ENCODE measurements at regions not wholly inside any gene's neighbourhood (a gene's known extent, or its start where the extent isn't known, plus 50 kb on each side); places are given as distances from the start of the nearest gene placed in this dataset.

DNA sequence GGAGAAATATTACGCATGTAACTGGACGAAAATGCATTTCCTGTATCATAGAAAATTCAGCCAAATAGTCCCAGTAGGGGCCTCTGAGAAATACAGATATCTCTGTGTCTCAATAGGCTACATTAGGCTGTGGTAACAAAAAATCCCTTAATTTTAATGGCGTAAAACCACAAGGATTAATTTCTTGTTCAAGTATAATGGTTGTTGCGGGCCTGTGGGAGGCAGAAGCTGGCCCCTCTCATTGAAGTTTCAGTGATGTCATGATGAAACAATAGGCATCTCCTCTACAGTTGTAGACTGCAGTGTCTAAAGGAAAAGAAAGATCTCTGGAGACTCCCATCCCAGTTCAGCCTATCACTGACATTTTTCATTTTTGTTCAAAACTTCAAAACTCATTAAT, 1625.6 kb upstream of the C9orf72 start:
- Histone ChIP-seq H3K9me3 (peaks cover 0 to 2% (median 0%) of the 10 kb centered on the region in 11 donors), H3K27me3 (no peaks in the 10 kb centered on the region), H3K4me3 (no peak overlapping the region), H3K36me3 (no peaks in the 10 kb centered on the region), H3K27ac (no peak overlapping the region), H3K4me1 (no peaks in the 10 kb centered on the region)
- DNase-seq (no peak), ATAC-seq (no peak)
- 67 to 77% methylated on average over 4 of the region's 4 CpGs for WGBS, 2 donors
- intact Hi-C loops (cut with DNase I) = no loop called here
- TF ChIP-seq, protein P1, sequence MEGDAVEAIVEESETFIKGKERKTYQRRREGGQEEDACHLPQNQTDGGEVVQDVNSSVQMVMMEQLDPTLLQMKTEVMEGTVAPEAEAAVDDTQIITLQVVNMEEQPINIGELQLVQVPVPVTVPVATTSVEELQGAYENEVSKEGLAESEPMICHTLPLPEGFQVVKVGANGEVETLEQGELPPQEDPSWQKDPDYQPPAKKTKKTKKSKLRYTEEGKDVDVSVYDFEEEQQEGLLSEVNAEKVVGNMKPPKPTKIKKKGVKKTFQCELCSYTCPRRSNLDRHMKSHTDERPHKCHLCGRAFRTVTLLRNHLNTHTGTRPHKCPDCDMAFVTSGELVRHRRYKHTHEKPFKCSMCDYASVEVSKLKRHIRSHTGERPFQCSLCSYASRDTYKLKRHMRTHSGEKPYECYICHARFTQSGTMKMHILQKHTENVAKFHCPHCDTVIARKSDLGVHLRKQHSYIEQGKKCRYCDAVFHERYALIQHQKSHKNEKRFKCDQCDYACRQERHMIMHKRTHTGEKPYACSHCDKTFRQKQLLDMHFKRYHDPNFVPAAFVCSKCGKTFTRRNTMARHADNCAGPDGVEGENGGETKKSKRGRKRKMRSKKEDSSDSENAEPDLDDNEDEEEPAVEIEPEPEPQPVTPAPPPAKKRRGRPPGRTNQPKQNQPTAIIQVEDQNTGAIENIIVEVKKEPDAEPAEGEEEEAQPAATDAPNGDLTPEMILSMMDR (IDR thresholded peaks at IDR 0.05) = no peak

DNA sequence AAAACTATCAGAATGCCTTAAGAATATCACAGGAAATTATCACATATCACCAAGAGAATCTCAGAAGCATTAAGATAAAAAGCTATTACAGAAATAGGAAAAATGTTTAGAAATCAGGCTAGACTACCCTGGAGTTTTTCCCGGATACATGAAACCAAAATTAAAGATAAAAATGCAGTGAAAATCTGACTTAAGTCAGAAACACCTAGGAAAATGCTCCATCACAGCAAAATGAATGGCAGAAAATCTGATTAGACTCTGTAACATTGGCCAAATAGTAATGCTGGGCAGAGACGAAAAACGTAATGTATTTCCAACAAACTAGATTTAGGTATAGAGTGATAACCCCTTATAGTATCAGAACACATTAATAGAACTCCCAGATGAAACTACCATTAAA, 1626.7 kb upstream of the C9orf72 start:
- TF ChIP-seq, protein P1 (IDR thresholded peaks at IDR 0.05) = no peak
- Histone ChIP-seq H3K27ac (no peak overlapping the region), H3K9me3 (peaks cover 0 to 2% (median 0%) of the 10 kb centered on the region in 11 donors), H3K4me3 (no peak overlapping the region), H3K27me3 (no peaks in the 10 kb centered on the region), H3K4me1 (no peaks in the 10 kb centered on the region), H3K36me3 (no peaks in the 10 kb centered on the region)
- intact Hi-C loops (cut with DNase I) = no loop called here
- no peak for ATAC-seq
- DNase-seq = no peak
- WGBS, 2 donors = 78 to 80% methylated on average over 3 of the region's 3 CpGs

GRCh38 chr9:29200650-29201049, 1627.4 kb upstream of the C9orf72 start:
- H3K36me3 ChIP-seq = no peaks in the 10 kb centered on the region
- peaks cover 0 to 2% (median 0%) of the 10 kb centered on the region in 11 donors for H3K9me3 ChIP-seq
- no peaks in the 10 kb centered on the region for H3K4me1 ChIP-seq
- H3K27me3 ChIP-seq = no peaks in the 10 kb centered on the region
- ATAC-seq (no peak), DNase-seq (no peak)
- 87 to 89% methylated on average over 3 of the region's 3 CpGs for WGBS, 2 donors
- intact Hi-C loops (cut with DNase I) = no loop called here
- no peak overlapping the region for H3K27ac ChIP-seq
- H3K4me3 ChIP-seq = no peak overlapping the region
- TF ChIP-seq, protein P1 (IDR thresholded peaks at IDR 0.05) = no peak

GRCh38 chr9:29203244-29203930, 1630.1 kb upstream of the C9orf72 start:
- no peaks in the 10 kb centered on the region for H3K27me3 ChIP-seq
- H3K4me3 ChIP-seq = no peak overlapping the region
- H3K27ac ChIP-seq = no peak overlapping the region
- WGBS, 2 donors = 25 to 27% methylated on average over 2 of the region's 2 CpGs
- no peaks in the 10 kb centered on the region for H3K4me1 ChIP-seq
- DNase-seq (no peak), ATAC-seq (no peak)
- intact Hi-C loops (cut with DNase I) = no loop called here
- no peaks in the 10 kb centered on the region for H3K36me3 ChIP-seq
- TF ChIP-seq, protein P1 (IDR thresholded peaks at IDR 0.05) = no peak
- peaks cover 0 to 2% (median 0%) of the 10 kb centered on the region in 11 donors for H3K9me3 ChIP-seq
